Karpas-422 (cell line): ENCODE measurements at regions not wholly inside any gene's neighbourhood (a gene's known extent, or its start where the extent isn't known, plus 50 kb on each side); places are given as distances from the start of the nearest gene placed in this dataset.
"Not testable (repeated sequence)": the region's sequence is repeated elsewhere in the genome, so short reads cannot be mapped to it uniquely, and the experiment has no call there.

ENCODE experiments used
- DNase-seq: peaks from one replicate; pipeline ENCODE4 v3.0.0-alpha.2; 2015
- H2AFZ ChIP-seq: fragments of 200-600 bp; sonication (generic); 2 replicates; pipeline ENCODE4 v1.6.1; 2014; ENCODE audit warnings: antibody characterized with exemption, low read length, mixed read lengths
- H3K27ac ChIP-seq: fragments of 200-600 bp; sonication (generic); 2 replicates; pipeline ENCODE4 v1.5.1; 2014; ENCODE audit warnings: mild to moderate bottlenecking, low read length, moderate library complexity
- H3K27me3 ChIP-seq: fragments of 200-600 bp; sonication (generic); 2 replicates; pipeline ENCODE4 v1.6.1; 2014; ENCODE audit warnings: low read length, mixed read lengths
- H3K36me3 ChIP-seq: fragments of 200-600 bp; sonication (generic); 2 replicates; pipeline ENCODE4 v1.6.1; 2014; ENCODE audit warnings: low read length, mixed read lengths; ENCODE audit not compliant: insufficient read depth
- H3K4me1 ChIP-seq: fragments of 200-600 bp; sonication (generic); 2 replicates; pipeline ENCODE4 v1.6.1; 2014; ENCODE audit warnings: mild to moderate bottlenecking, low read length, mixed read lengths
- H3K4me2 ChIP-seq: fragments of 200-600 bp; sonication (generic); 2 replicates; pipeline ENCODE4 v1.6.1; 2014; ENCODE audit warnings: low read length, low read depth, mild to moderate bottlenecking; ENCODE audit not compliant: poor library complexity, severe bottlenecking
- H3K4me3 ChIP-seq: fragments of 200-600 bp; sonication (generic); 2 replicates; pipeline ENCODE4 v1.5.1; 2014; ENCODE audit warnings: mild to moderate bottlenecking, antibody characterized with exemption, low read length, mixed read lengths
- H3K79me2 ChIP-seq: fragments of 200-600 bp; sonication (generic); 2 replicates; pipeline ENCODE4 v1.6.1; 2014; ENCODE audit warnings: mild to moderate bottlenecking, low read length, mixed read lengths
- H3K9ac ChIP-seq: fragments of 200-600 bp; sonication (generic); 2 replicates; pipeline ENCODE4 v1.6.0; 2014; ENCODE audit warnings: low read length
- H3K9me2 ChIP-seq: fragments of 200-600 bp; sonication (generic), shearing (Covaris generic); replicated peaks from 2 replicates; pipeline ENCODE4 v1.6.0; 2014; ENCODE audit warnings: mild to moderate bottlenecking, low read length, moderate library complexity; ENCODE audit not compliant: insufficient read depth
- H3K9me3 ChIP-seq: fragments of 300-700, 200-600 bp; sonication (generic); 2 replicates; pipeline ENCODE4 v1.6.1; 2014; ENCODE audit warnings: low read length, mixed read lengths
- H4K20me1 ChIP-seq: fragments of 200-600 bp; sonication (generic); 2 replicates; pipeline ENCODE4 v1.6.1; 2014; ENCODE audit warnings: mild to moderate bottlenecking, antibody characterized with exemption, low read length, low read depth; ENCODE audit not compliant: insufficient read depth

DNA sequence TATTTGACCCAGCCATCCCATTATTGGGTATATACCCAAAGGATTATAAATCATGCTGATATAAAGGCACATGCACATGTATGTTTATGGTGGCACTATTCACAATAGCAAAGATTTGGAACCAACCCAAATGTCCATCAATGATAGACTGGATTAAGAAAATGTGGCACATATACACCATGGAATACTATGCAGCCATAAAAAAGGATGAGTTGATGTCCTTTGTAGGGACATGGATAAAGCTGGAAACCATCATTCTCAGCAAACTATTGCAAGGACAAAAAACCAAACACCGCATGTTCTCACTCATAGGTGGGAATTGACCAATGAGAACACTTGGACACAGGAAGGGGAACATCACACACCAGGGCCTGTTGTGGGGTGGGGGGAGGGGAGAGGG lies 147.3 kb upstream of the STK26 start:
- not testable (repeated sequence) for H4K20me1 ChIP-seq, H3K9ac ChIP-seq, H3K9me2 ChIP-seq, H3K4me1 ChIP-seq, H3K36me3 ChIP-seq, H3K27ac ChIP-seq, H2AFZ ChIP-seq, DNase-seq, H3K4me3 ChIP-seq, H3K79me2 ChIP-seq, H3K9me3 ChIP-seq, H3K4me2 ChIP-seq, H3K27me3 ChIP-seq

DNA sequence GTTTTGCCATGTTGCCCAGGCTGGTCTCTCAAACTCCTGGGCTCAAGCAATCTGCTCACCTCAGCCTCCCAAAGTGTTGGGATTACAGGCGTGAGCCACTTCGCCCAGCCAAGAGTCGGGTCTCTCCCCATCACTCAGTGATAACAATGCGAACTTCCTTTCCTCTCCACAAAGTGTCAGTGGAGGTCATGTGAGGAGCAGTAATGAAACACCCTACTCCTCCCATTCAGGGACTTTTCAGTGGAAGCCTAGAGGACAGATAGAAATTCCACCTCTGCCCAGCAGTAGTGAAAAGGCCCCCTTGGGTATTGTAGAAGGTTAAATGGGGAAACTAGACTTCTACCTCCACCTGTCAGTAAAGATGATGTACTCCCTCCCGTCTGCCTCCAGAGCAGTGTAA lies 141.9 kb upstream of the STK26 start:
- H3K9ac ChIP-seq: no peak overlapping the region
- no peak overlapping the region for H3K4me3 ChIP-seq
- no peaks in the 10 kb centered on the region for H3K36me3 ChIP-seq
- H2AFZ ChIP-seq: no peak overlapping the region
- no peaks in the 10 kb centered on the region for H4K20me1 ChIP-seq
- DNase-seq: no peak
- H3K79me2 ChIP-seq: no peaks in the 10 kb centered on the region
- no peak overlapping the region for H3K4me2 ChIP-seq
- no peaks in the 10 kb centered on the region for H3K9me2 ChIP-seq
- no peak overlapping the region for H3K27ac ChIP-seq
- no peaks in the 10 kb centered on the region for H3K27me3 ChIP-seq
- no peaks in the 10 kb centered on the region for H3K4me1 ChIP-seq
- no peaks in the 10 kb centered on the region for H3K9me3 ChIP-seq

DNA sequence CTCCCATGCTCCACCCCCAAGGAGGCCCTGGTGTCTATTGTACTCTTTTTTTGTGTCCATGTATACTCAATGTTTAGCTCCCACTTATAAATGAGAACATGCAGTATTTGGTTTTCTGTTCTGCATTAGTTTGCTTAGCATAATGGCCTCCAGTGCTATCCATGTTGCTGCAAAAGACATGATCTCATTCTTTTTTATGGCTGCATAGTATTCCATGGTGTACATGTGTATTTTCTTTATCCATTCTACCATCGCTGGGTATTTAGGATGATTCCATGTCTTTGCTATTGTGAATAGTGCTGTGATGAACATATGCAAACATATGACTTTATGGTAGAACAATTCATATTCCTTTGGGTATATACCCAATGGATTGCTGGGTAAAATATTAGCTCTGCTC lies 138.1 kb upstream of the STK26 start:
- not testable (repeated sequence) for H3K4me1 ChIP-seq, H3K79me2 ChIP-seq, DNase-seq, H3K9me3 ChIP-seq, H3K4me2 ChIP-seq, H3K27ac ChIP-seq, H3K27me3 ChIP-seq, H2AFZ ChIP-seq, H3K4me3 ChIP-seq, H3K9ac ChIP-seq, H3K36me3 ChIP-seq, H3K9me2 ChIP-seq, H4K20me1 ChIP-seq

DNA sequence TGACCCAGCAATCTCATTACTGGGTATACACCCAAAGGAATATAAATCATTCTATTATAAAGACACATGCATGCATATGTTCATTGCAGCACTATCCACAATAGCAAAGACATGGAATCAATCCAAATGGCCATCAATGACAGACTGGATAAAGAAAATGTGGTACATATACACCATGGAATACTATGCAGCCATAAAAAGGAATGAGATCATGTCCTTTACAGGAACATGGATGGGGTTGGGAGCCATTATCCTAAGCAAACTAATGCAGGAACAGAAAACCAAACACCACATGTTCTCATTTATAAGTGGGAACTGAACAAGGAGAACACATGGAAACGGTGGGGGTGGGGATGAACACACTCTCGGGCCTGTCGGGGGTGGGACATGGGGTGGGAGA lies 129.2 kb upstream of the STK26 start:
- DNase-seq, H2AFZ ChIP-seq, H4K20me1 ChIP-seq, H3K27me3 ChIP-seq, H3K4me2 ChIP-seq, H3K9ac ChIP-seq, H3K4me1 ChIP-seq, H3K4me3 ChIP-seq, H3K27ac ChIP-seq, H3K9me3 ChIP-seq, H3K36me3 ChIP-seq, H3K79me2 ChIP-seq, H3K9me2 ChIP-seq: not testable (repeated sequence)

DNA sequence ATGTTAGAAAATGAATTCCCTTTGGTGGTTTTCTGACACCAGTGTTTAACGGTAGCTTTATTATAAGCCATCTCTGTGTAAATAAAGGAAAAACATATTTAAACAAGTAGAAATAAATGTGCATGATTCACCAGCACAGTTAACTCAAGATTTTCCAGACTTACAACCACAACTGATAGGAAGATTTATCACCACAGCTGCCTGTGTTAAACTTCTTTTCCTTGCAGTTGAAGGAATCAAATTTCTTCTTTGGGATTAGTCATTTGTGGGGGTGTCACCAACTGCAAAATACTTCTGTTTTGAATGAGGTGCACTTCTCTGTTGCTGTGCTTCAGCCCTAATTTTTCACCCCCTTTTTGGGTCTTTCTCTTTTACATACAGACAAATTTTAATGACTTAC lies 128.1 kb upstream of the STK26 start:
- Histone ChIP-seq H3K4me2 (no peak overlapping the region), H3K9me2 (no peaks in the 10 kb centered on the region), H3K9me3 (no peaks in the 10 kb centered on the region), H3K27me3 (no peaks in the 10 kb centered on the region), H3K4me3 (no peak overlapping the region), H3K79me2 (no peaks in the 10 kb centered on the region), H2AFZ (no peak overlapping the region), H3K4me1 (no peaks in the 10 kb centered on the region), H4K20me1 (no peaks in the 10 kb centered on the region), H3K27ac (no peak overlapping the region), H3K9ac (no peak overlapping the region), H3K36me3 (no peaks in the 10 kb centered on the region)
- DNase-seq: no peak

DNA sequence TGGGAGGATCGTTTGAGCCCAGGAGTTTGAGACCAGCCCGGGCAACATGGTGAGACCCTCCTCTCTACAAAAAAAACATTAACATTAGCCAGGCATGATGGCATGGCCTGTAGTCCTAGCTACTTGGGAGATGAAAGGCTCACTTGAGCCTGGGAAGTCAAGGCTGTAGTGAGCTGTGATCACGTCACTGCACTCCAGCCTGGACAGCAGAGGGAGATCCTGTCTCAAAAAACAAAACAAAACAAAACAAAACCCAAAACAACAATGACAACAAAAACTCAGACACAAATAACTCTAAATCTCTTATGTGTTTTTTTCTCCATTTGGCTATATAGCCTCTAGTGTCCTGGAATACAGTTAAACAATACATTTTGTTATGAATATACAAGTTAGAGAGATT lies 127.3 kb upstream of the STK26 start:
- H3K9me2 ChIP-seq: no peaks in the 10 kb centered on the region

DNA sequence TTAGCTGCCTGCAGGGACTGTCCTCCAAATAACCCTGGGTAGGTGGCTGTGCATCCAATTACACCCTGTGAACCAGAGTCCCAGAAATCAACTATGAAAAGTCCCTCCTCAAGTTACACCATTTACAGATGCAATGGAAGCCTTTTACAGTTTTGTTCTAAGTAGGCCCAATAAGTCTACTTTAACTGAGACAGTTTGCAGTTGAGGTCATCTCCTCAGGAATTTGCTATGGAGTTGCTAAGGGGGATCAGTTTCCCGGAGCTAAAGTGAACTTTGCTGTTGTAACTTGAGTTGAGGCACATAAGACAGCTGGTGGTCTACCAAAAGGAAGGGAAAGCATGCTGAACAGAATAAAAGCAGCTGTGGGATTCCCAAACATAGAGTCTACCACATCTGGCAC lies 121.6 kb upstream of the STK26 start:
- H3K4me3 ChIP-seq: no peak overlapping the region
- H2AFZ ChIP-seq: no peak overlapping the region
- no peaks in the 10 kb centered on the region for H4K20me1 ChIP-seq
- H3K27ac ChIP-seq: no peak overlapping the region
- no peaks in the 10 kb centered on the region for H3K27me3 ChIP-seq
- H3K9ac ChIP-seq: no peak overlapping the region
- H3K4me2 ChIP-seq: no peak overlapping the region
- H3K36me3 ChIP-seq: no peaks in the 10 kb centered on the region
- no peaks in the 10 kb centered on the region for H3K79me2 ChIP-seq
- H3K9me2 ChIP-seq: no peaks in the 10 kb centered on the region
- no peaks in the 10 kb centered on the region for H3K9me3 ChIP-seq
- no peaks in the 10 kb centered on the region for H3K4me1 ChIP-seq
- no peak for DNase-seq

More for the DNA sequence above, 127.3 kb upstream of the STK26 start:
- H4K20me1 ChIP-seq: no peaks in the 10 kb centered on the region
- H3K27ac ChIP-seq: no peak overlapping the region
- no peaks in the 10 kb centered on the region for H3K36me3 ChIP-seq
- no peaks in the 10 kb centered on the region for H3K79me2 ChIP-seq
- H3K9ac ChIP-seq: no peak overlapping the region
- DNase-seq: no peak
- no peaks in the 10 kb centered on the region for H3K27me3 ChIP-seq
- H3K4me1 ChIP-seq: no peaks in the 10 kb centered on the region
- H3K4me2 ChIP-seq: no peak overlapping the region
- no peak overlapping the region for H3K4me3 ChIP-seq
- no peak overlapping the region for H2AFZ ChIP-seq
- H3K9me3 ChIP-seq: no peaks in the 10 kb centered on the region

DNA sequence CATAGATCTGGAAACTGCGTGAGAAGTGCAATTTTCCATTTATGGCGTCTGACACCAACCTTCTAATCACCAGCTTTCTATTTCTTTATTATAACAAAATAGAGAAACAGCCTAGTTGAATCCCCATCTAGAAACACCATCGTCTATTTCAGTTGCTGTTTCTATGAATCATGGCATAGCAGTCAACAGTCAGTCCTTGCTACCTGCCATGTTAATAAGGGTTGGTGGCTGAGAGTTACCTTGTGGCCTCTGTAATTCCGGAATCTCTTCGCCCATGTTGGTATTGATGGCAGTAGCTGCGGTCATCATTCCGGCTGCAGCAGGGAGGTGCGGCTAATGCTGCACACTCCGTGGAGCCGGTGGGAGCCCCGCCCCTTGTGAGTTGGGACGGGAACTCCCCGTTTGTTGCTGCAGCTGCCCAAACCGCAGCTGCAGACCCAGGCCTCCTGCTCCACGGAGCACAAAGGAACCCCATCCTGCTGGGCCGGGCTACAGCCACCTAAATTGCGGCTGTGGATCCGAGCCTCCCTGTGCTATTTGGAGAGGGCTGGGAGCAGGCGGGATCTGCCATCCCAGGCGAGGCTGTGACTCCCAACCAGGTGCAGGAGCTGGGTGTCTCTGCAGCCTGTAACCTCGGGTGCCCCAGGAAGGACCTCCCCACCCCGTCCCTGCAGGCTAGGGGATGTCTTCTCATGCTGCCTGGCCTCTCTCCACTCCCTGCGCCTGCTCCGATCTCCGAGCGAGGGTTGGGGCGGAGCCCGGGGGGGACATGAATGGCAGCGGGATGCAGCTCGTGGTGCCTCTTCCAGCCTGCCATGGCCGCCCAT lies 115.4 kb upstream of the STK26 start:
- Histone ChIP-seq H3K4me1 (no peaks in the 10 kb centered on the region), H3K36me3 (no peaks in the 10 kb centered on the region), H3K79me2 (no peaks in the 10 kb centered on the region), H3K27me3 (no peaks in the 10 kb centered on the region), H3K4me2 (no peak overlapping the region), H3K9me2 (no peaks in the 10 kb centered on the region), H4K20me1 (no peaks in the 10 kb centered on the region), H3K9ac (no peak overlapping the region), H3K9me3 (no peaks in the 10 kb centered on the region), H2AFZ (no peak overlapping the region), H3K4me3 (no peak overlapping the region), H3K27ac (no peak overlapping the region)
- DNase-seq: no peak
